GM23338 (cell line): ENCODE measurements at regions not wholly inside any gene's neighbourhood (a gene's known extent, or its start where the extent isn't known, plus 50 kb on each side); places are given as distances from the start of the nearest gene placed in this dataset.
"Not testable (repeated sequence)": the region's sequence is repeated elsewhere in the genome, so short reads cannot be mapped to it uniquely, and the experiment has no call there.

Source experiments
- ATAC-seq: fragments of 200-7000 bp; cut with Tn5 transposase; 3 replicates; pipeline ENCODE4 v1.9.1; 2020
- DNase-seq: peaks from one replicate; pipeline ENCODE4 v3.0.0-alpha.2; 2015; ENCODE audit warnings: low spot score
- H2AFZ ChIP-seq: fragments of 200-600 bp; sonication (generic); 2 replicates; pipeline ENCODE4 v1.8.0; 2016; ENCODE audit warnings: antibody characterized with exemption, mild to moderate bottlenecking, moderate library complexity
- H3F3A ChIP-seq: fragments of 200-600 bp; sonication (generic); replicated peaks from 2 replicates; pipeline ENCODE4 v1.8.0; 2017; ENCODE audit warnings: antibody characterized with exemption, mixed run types, low read depth
- H3K27ac ChIP-seq: fragments of 200-600 bp; sonication (generic); 2 replicates; pipeline ENCODE4 v1.6.1; 2016; ENCODE audit warnings: low read depth
- H3K27me3 ChIP-seq: fragments of 200-600 bp; sonication (generic); 2 replicates; pipeline ENCODE4 v1.8.0; 2016; ENCODE audit warnings: mild to moderate bottlenecking, mixed run types, moderate library complexity; ENCODE audit not compliant: insufficient read depth
- H3K36me3 ChIP-seq: fragments of 200-600 bp; sonication (generic); 2 replicates; pipeline ENCODE4 v1.8.0; 2016; ENCODE audit warnings: mild to moderate bottlenecking; ENCODE audit not compliant: insufficient read depth
- H3K4me1 ChIP-seq: fragments of 200-600 bp; sonication (generic); 2 replicates; pipeline ENCODE4 v1.8.0; 2016; ENCODE audit warnings: mild to moderate bottlenecking, moderate library complexity; ENCODE audit not compliant: insufficient read depth
- H3K4me2 ChIP-seq: fragments of 200-600 bp; sonication (generic); 2 replicates; pipeline ENCODE4 v1.7.1; 2017; ENCODE audit warnings: mixed run types
- H3K4me3 ChIP-seq: fragments of 200-600 bp; sonication (generic); 2 replicates; pipeline ENCODE4 v1.6.1; 2016; ENCODE audit warnings: mixed run types
- H3K79me2 ChIP-seq: fragments of 200-600 bp; sonication (generic); replicated peaks from 2 replicates; pipeline ENCODE4 v1.8.0; 2017; ENCODE audit warnings: mild to moderate bottlenecking; ENCODE audit not compliant: insufficient read depth
- H3K9me2 ChIP-seq: fragments of 200-600 bp; sonication (generic); 2 replicates; pipeline ENCODE4 v1.8.0; 2017; ENCODE audit not compliant: insufficient read depth
- H4K20me1 ChIP-seq: fragments of 200-600 bp; sonication (generic); replicated peaks from 2 replicates; pipeline ENCODE4 v1.8.0; 2017; ENCODE audit warnings: mild to moderate bottlenecking; ENCODE audit not compliant: insufficient read depth
- H3K27ac Mint-ChIP-seq: 2 replicates; pipeline ENCODE4 v1.8.0; 2020; ENCODE audit warnings: inconsistent platforms, mild to moderate bottlenecking, moderate library complexity, mixed read lengths
- H3K27me3 Mint-ChIP-seq: 3 replicates; pipeline ENCODE4 v1.8.0; 2022; ENCODE audit warnings: low read depth, mild to moderate bottlenecking, moderate library complexity, mixed read lengths, inconsistent platforms; ENCODE audit not compliant: insufficient read depth, poor library complexity
- H3K36me3 Mint-ChIP-seq: 3 replicates; pipeline ENCODE4 v1.8.0; 2021; ENCODE audit warnings: low read depth, mild to moderate bottlenecking, inconsistent platforms, moderate library complexity, mixed read lengths
- H3K4me1 Mint-ChIP-seq: 3 replicates; pipeline ENCODE4 v1.8.0; 2020; ENCODE audit warnings: mild to moderate bottlenecking, inconsistent platforms, mixed read lengths
- H3K4me3 Mint-ChIP-seq: 3 replicates; pipeline ENCODE4 v1.8.0; 2021; ENCODE audit warnings: moderate library complexity, mild to moderate bottlenecking, inconsistent platforms, mixed read lengths
- H3K9me3 Mint-ChIP-seq: 3 replicates; pipeline ENCODE4 v1.8.0; 2020; ENCODE audit warnings: moderate library complexity, mild to moderate bottlenecking, inconsistent platforms, mixed read lengths
- CREB1 ChIP-seq: fragments of 250-450 bp; sonication (Bioruptor Pico); IDR thresholded peaks from 2 replicates; pipeline ENCODE4 v1.5.0; 2020; ENCODE audit warnings: low read depth, mild to moderate bottlenecking, moderate library complexity
- EZH2 ChIP-seq: fragments of 200-600 bp; sonication (generic); IDR thresholded peaks from one replicate; pipeline ENCODE4 v1.8.0; 2017; ENCODE audit warnings: antibody characterized with exemption, mild to moderate bottlenecking, low read depth; ENCODE audit not compliant: unreplicated experiment
- EZH2phosphoT487 ChIP-seq: fragments of 200-600 bp; sonication (generic); IDR thresholded peaks from one replicate; pipeline ENCODE4 v1.8.1; 2018; ENCODE audit warnings: antibody characterized with exemption; ENCODE audit not compliant: unreplicated experiment
- JUNB ChIP-seq: IDR thresholded peaks from one replicate; pipeline ENCODE4 v1.6.1; 2016; ENCODE audit warnings: antibody characterized with exemption; ENCODE audit not compliant: unreplicated experiment
- NANOG ChIP-seq: IDR thresholded peaks from 2 replicates; pipeline ENCODE4 v1.6.1; 2016; ENCODE audit warnings: antibody characterized with exemption, borderline replicate concordance
- POLR2AphosphoS5 ChIP-seq: IDR thresholded peaks from 2 replicates; pipeline ENCODE4 v1.6.1; 2016; ENCODE audit warnings: antibody characterized with exemption, low read depth
- ZNF114 ChIP-seq: fragments of 250-450 bp; sonication (Bioruptor Pico); IDR thresholded peaks from 2 replicates; pipeline ENCODE4 v1.5.0; 2020; ENCODE audit warnings: mild to moderate bottlenecking, moderate library complexity
- ZNF331 ChIP-seq: fragments of 250-450 bp; sonication (Bioruptor Pico); IDR thresholded peaks from 2 replicates; pipeline ENCODE4 v1.5.0; 2020; ENCODE audit warnings: low read depth, mild to moderate bottlenecking, moderate library complexity
- TF ChIP-seq, protein P1 (sequence below), 2 experiments: fragments of 200-600 bp in 1 of 2; sonication (generic) in 1 of 2; conservative IDR thresholded peaks; 2 replicates each; pipeline versions ENCODE4 v1.5.1 to v1.6.1; 2016 to 2017; ENCODE audit warnings: antibody characterized with exemption in 2 of 2, low read depth in 2 of 2, mild to moderate bottlenecking in 2 of 2, moderate library complexity in 1 of 2
- TF ChIP-seq, protein P2 (sequence below): fragments of 250-450 bp; sonication (Bioruptor Pico); IDR thresholded peaks from 2 replicates; pipeline ENCODE4 v1.5.0; 2020; ENCODE audit warnings: mild to moderate bottlenecking, moderate library complexity

DNA sequence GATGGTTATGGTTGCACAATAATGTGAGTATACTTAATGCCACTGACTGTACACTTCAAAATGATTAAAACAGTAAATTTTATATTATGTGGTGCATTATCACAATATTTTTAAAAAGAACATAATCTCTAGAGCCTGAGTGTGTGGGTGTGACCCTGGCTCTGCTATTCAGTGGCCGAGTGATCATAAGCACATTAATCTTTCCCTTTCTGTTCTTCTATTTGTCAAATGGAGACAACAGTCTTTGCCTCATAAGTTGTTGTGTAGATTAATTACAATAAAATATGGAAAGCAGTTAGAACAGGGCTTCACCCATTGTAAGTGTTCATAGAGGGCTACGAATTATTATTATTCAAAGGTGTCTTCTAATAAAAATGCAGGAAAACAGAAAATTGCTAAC, 548.6 kb downstream of the HTR1B start (continued):
- no peak for TF ChIP-seq EZH2
- TF ChIP-seq, protein P1, sequence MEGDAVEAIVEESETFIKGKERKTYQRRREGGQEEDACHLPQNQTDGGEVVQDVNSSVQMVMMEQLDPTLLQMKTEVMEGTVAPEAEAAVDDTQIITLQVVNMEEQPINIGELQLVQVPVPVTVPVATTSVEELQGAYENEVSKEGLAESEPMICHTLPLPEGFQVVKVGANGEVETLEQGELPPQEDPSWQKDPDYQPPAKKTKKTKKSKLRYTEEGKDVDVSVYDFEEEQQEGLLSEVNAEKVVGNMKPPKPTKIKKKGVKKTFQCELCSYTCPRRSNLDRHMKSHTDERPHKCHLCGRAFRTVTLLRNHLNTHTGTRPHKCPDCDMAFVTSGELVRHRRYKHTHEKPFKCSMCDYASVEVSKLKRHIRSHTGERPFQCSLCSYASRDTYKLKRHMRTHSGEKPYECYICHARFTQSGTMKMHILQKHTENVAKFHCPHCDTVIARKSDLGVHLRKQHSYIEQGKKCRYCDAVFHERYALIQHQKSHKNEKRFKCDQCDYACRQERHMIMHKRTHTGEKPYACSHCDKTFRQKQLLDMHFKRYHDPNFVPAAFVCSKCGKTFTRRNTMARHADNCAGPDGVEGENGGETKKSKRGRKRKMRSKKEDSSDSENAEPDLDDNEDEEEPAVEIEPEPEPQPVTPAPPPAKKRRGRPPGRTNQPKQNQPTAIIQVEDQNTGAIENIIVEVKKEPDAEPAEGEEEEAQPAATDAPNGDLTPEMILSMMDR (conservative IDR thresholded peaks at IDR 0.05; ENCODE audit: low read depth in 2 of 2), result no peak

DNA sequence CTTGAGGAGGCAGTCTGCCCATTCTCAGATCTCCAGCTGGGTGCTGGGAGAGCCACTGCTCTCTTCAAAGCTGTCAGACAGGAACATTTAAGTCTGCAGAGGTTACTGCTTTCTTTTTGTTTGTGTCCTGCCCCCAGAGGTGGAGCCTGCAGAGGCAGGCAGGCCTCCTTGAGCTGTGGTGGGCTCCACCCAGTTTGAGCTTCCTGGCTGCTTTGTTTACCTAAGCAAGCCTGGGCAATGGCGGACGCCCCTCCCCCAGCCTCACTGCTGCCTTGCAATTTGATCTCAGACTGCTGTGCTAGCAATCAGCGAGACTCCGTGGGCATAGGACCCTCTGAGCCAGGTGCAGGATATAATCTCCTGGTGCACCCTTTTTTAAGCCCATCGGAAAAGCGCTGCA, 557.8 kb downstream of the HTR1B start:
- H3K27me3 Mint-ChIP-seq, result not testable (repeated sequence)

DNA sequence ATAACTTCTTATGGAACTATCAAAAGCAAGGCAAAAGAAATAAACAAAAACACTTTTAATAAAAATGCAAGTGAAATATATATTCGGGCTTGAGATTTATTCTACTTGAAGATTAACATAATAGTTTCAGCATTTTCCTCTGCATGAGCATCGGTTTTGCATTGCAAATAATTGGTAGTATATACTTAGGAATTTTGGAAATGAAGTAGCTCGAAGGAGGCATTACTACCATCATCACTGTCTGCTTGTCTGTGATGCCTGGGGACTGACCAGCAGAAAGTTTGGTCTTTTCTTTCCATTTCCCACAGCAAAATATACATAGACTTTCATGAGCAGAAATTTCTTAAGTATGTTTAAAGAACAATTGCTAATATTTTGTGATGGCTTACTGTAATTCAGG, 570.7 kb downstream of the HTR1B start:
- no peaks in the 10 kb centered on the region for H3F3A ChIP-seq
- no peaks in the 10 kb centered on the region for H3K4me1 ChIP-seq
- no peak overlapping the region for H3K4me2 ChIP-seq
- no peaks in the 10 kb centered on the region for H3K36me3 ChIP-seq
- H3K4me3 ChIP-seq, result no peak overlapping the region
- no peak overlapping the region for H3K27ac Mint-ChIP-seq
- H3K27me3 Mint-ChIP-seq, result no peaks in the 10 kb centered on the region
- no peak overlapping the region for H3K4me3 Mint-ChIP-seq
- no peaks in the 10 kb centered on the region for H4K20me1 ChIP-seq
- H3K79me2 ChIP-seq, result no peaks in the 10 kb centered on the region
- no peak overlapping the region for H3K27ac ChIP-seq
- peaks cover 24% of the 10 kb centered on the region for H3K9me3 Mint-ChIP-seq
- no peak for DNase-seq
- H2AFZ ChIP-seq, result no peak overlapping the region
- H3K27me3 ChIP-seq, result no peaks in the 10 kb centered on the region
- no peak for ATAC-seq
- peaks cover 18% of the 10 kb centered on the region for H3K36me3 Mint-ChIP-seq
- no peaks in the 10 kb centered on the region; the same call in 1 of the 2 replicates for H3K9me2 ChIP-seq
- no peaks in the 10 kb centered on the region for H3K4me1 Mint-ChIP-seq
- no peak for TF ChIP-seq NANOG
- no peak for TF ChIP-seq ZNF331 (CRISPR knock-in tag)
- TF ChIP-seq, protein P1 (conservative IDR thresholded peaks at IDR 0.05; ENCODE audit: low read depth in 2 of 2), result no peak
- TF ChIP-seq CREB1 (CRISPR knock-in tag), result no peak
- TF ChIP-seq, protein P2, sequence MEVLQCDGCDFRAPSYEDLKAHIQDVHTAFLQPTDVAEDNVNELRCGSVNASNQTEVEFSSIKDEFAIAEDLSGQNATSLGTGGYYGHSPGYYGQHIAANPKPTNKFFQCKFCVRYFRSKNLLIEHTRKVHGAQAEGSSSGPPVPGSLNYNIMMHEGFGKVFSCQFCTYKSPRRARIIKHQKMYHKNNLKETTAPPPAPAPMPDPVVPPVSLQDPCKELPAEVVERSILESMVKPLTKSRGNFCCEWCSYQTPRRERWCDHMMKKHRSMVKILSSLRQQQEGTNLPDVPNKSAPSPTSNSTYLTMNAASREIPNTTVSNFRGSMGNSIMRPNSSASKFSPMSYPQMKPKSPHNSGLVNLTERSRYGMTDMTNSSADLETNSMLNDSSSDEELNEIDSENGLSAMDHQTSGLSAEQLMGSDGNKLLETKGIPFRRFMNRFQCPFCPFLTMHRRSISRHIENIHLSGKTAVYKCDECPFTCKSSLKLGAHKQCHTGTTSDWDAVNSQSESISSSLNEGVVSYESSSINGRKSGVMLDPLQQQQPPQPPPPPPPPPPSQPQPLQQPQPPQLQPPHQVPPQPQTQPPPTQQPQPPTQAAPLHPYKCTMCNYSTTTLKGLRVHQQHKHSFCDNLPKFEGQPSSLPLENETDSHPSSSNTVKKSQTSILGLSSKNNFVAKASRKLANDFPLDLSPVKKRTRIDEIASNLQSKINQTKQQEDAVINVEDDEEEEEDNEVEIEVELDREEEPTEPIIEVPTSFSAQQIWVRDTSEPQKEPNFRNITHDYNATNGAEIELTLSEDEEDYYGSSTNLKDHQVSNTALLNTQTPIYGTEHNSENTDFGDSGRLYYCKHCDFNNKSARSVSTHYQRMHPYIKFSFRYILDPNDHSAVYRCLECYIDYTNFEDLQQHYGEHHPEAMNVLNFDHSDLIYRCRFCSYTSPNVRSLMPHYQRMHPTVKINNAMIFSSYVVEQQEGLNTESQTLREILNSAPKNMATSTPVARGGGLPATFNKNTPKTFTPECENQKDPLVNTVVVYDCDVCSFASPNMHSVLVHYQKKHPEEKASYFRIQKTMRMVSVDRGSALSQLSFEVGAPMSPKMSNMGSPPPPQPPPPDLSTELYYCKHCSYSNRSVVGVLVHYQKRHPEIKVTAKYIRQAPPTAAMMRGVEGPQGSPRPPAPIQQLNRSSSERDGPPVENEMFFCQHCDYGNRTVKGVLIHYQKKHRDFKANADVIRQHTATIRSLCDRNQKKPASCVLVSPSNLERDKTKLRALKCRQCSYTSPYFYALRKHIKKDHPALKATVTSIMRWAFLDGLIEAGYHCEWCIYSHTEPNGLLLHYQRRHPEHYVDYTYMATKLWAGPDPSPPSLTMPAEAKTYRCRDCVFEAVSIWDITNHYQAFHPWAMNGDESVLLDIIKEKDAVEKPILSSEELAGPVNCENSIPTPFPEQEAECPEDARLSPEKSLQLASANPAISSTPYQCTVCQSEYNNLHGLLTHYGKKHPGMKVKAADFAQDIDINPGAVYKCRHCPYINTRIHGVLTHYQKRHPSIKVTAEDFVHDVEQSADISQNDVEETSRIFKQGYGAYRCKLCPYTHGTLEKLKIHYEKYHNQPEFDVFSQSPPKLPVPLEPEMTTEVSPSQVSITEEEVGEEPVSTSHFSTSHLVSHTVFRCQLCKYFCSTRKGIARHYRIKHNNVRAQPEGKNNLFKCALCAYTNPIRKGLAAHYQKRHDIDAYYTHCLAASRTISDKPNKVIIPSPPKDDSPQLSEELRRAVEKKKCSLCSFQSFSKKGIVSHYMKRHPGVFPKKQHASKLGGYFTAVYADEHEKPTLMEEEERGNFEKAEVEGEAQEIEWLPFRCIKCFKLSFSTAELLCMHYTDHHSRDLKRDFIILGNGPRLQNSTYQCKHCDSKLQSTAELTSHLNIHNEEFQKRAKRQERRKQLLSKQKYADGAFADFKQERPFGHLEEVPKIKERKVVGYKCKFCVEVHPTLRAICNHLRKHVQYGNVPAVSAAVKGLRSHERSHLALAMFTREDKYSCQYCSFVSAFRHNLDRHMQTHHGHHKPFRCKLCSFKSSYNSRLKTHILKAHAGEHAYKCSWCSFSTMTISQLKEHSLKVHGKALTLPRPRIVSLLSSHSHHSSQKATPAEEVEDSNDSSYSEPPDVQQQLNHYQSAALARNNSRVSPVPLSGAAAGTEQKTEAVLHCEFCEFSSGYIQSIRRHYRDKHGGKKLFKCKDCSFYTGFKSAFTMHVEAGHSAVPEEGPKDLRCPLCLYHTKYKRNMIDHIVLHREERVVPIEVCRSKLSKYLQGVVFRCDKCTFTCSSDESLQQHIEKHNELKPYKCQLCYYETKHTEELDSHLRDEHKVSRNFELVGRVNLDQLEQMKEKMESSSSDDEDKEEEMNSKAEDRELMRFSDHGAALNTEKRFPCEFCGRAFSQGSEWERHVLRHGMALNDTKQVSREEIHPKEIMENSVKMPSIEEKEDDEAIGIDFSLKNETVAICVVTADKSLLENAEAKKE, result no peak
- no peak for TF ChIP-seq JUNB
- no peak for TF ChIP-seq ZNF114 (CRISPR knock-in tag)
- no peak for TF ChIP-seq POLR2AphosphoS5
- no peak for TF ChIP-seq EZH2phosphoT487

More for the DNA sequence above, 557.8 kb downstream of the HTR1B start:
- not testable (repeated sequence) for H3K4me1 ChIP-seq, H3K4me3 Mint-ChIP-seq, H2AFZ ChIP-seq, H3K4me3 ChIP-seq, H3F3A ChIP-seq, H3K9me2 ChIP-seq, H3K27ac Mint-ChIP-seq, H4K20me1 ChIP-seq, H3K4me2 ChIP-seq, H3K27ac ChIP-seq, ATAC-seq, DNase-seq, H3K27me3 ChIP-seq, H3K4me1 Mint-ChIP-seq, H3K79me2 ChIP-seq, H3K36me3 ChIP-seq
- peaks cover 20% of the 10 kb centered on the region for H3K36me3 Mint-ChIP-seq
- peaks cover 25% of the 10 kb centered on the region for H3K9me3 Mint-ChIP-seq
